K562 (cell line): ENCODE measurements at regions not wholly inside any gene's neighbourhood (a gene's known extent, or its start where the extent isn't known, plus 50 kb on each side); places are given as distances from the start of the nearest gene placed in this dataset.

Experiments used
- CTCF ChIP-seq, 3 experiments: IDR thresholded peaks in 2 of 3; conservative IDR thresholded peaks in 1 of 3; 2 replicates each; pipeline ENCODE4 v1.5.1; 2011 to 2012; ENCODE audit warnings: low read length in 3 of 3, mild to moderate bottlenecking in 3 of 3, control low read depth in 2 of 3, improper control_type of control experiment in 1 of 3, inconsistent platforms in 1 of 3, low read depth in 1 of 3, mixed read lengths in 1 of 3, moderate library complexity in 1 of 3; ENCODE audit not compliant: insufficient read depth in 2 of 3
- RAD21 ChIP-seq, 2 experiments: fragments of 250-450 bp in 1 of 2; fragments of 450-650 bp in 1 of 2; sonication (Bioruptor Pico) in 1 of 2; formaldehyde crosslinking in 1 of 2; IDR thresholded peaks in 1 of 2; conservative IDR thresholded peaks in 1 of 2; 2 replicates each; pipeline versions ENCODE4 v1.4.0 to v1.8.0; 2020 to 2022; ENCODE audit warnings: mild to moderate bottlenecking in 2 of 2, moderate library complexity in 1 of 2
- SRSF7 ChIP-seq: fragments of 200-400 bp; formaldehyde crosslinking; optimal IDR thresholded peaks from 2 replicates; pipeline ENCODE3; 2017; ENCODE audit warnings: mild to moderate bottlenecking, low read depth, low read length
- TAF15 ChIP-seq: fragments of 200-400 bp; formaldehyde crosslinking; IDR thresholded peaks from 2 replicates; pipeline ENCODE4 v1.6.1; 2017; ENCODE audit warnings: mild to moderate bottlenecking, low read depth, low read length, moderate library complexity
- TF ChIP-seq, protein P1 (sequence below): sonication (generic); formaldehyde crosslinking; IDR thresholded peaks from 2 replicates; pipeline ENCODE4 v1.9.0; 2022; ENCODE audit warnings: mild to moderate bottlenecking, missing genetic modification reagents

DNA sequence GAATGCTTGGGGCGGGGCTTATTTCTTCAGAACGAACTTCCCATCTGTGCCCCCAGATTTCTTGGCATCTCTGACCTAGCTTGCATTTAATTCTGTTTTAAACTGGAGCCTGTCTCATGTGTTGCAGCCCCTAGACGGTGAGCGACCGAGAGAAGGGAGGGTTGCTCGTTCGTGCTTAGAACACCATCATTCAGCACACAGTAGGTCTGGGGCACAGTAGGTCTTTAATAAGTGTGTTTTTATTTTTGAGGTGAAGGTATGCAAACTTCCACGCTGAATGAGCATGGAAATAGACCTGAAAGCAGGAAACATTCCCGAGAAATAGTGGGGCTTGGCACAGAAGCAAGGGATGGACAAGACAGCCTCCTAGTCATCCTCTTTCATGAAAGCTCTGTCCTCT, 57.0 kb upstream of the TAC4 start:
- no peak for TF ChIP-seq RAD21 (CRISPR knock-in tag; conservative IDR thresholded peaks at IDR 0.05 in 1 of 2, IDR thresholded peaks at IDR 0.05 in 1 of 2)
- no peak for TF ChIP-seq CTCF (IDR thresholded peaks at IDR 0.05 in 2 of 3, conservative IDR thresholded peaks at IDR 0.05 in 1 of 3; ENCODE audit: insufficient read depth in 2 of 3, low read depth in 1 of 3, low read length in 3 of 3)
- TF ChIP-seq, protein P1, sequence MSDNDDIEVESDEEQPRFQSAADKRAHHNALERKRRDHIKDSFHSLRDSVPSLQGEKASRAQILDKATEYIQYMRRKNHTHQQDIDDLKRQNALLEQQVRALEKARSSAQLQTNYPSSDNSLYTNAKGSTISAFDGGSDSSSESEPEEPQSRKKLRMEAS (CRISPR knock-in tag): no peak
- no peak for TF ChIP-seq SRSF7
- TF ChIP-seq TAF15: no peak
